HEK293 (cell line): ENCODE measurements at regions not wholly inside any gene's neighbourhood (a gene's known extent, or its start where the extent isn't known, plus 50 kb on each side); places are given as distances from the start of the nearest gene placed in this dataset.

Experiments
- CTCF ChIA-PET: fragments of 350-600 bp; formaldehyde crosslinking; extraction: SDS; loops from one replicate; lab custom pipeline; 2021; ENCODE audit warnings: antibody characterized with exemption; lab: Yijun Ruan, JAX
- POLR2A ChIA-PET: fragments of 300-600 bp; formaldehyde crosslinking; extraction: SDS; loops from one replicate; lab custom pipeline; 2020; ENCODE audit warnings: antibody characterized with exemption, inconsistent platforms; lab: Yijun Ruan, JAX
- H3K27ac ChIP-seq: fragments of 200-500 bp; sonication (Bioruptor generic); 2 replicates; pipeline ENCODE4 v1.5.1; 2014; ENCODE audit warnings: low read depth, low read length, control low read depth, inconsistent platforms; ENCODE audit errors: extremely low read depth
- H3K36me3 ChIP-seq, 2 experiments: fragments of 200-500 bp in 1 of 2; sonication (Bioruptor generic) in 1 of 2; 1 replicate in 1 of 2; 2 replicates in 1 of 2; pipeline ENCODE4 v1.5.1; 2014 to 2017; ENCODE audit warnings: inconsistent platforms in 2 of 2, low read length in 2 of 2; ENCODE audit not compliant: control insufficient read depth in 2 of 2, insufficient read depth in 1 of 2
- H3K4me1 ChIP-seq: fragments of 200-500 bp; sonication (Bioruptor generic); 2 replicates; pipeline ENCODE4 v1.5.1; 2014; ENCODE audit warnings: mild to moderate bottlenecking, low read length, inconsistent platforms; ENCODE audit not compliant: control insufficient read depth, insufficient read depth
- H3K4me3 ChIP-seq: 2 replicates; pipeline ENCODE4 v1.5.1; 2011; ENCODE audit warnings: low read depth, mild to moderate bottlenecking, control low read depth, low read length, moderate library complexity
- H3K9me3 ChIP-seq: fragments of 200-500 bp; sonication (Bioruptor generic); 2 replicates; pipeline ENCODE4 v1.5.1; 2014; ENCODE audit warnings: low read depth, low read length, inconsistent platforms; ENCODE audit not compliant: control insufficient read depth, insufficient read depth
- HOXD13 ChIP-seq: sonication (generic); formaldehyde crosslinking; IDR thresholded peaks from 2 replicates; pipeline ENCODE4 v1.8.0; 2022; ENCODE audit warnings: missing genetic modification reagents, borderline replicate concordance
- INSM2 ChIP-seq: fragments of 450-650 bp; formaldehyde crosslinking; IDR thresholded peaks from 2 replicates; pipeline ENCODE4 v1.5.1; 2016; ENCODE audit warnings: missing biosample characterization, missing genetic modification characterization
- KLF10 ChIP-seq: fragments of 450-650 bp; IDR thresholded peaks from 2 replicates; pipeline ENCODE4 v1.5.1; 2018; ENCODE audit warnings: missing biosample characterization, mild to moderate bottlenecking, missing genetic modification characterization
- MYNN ChIP-seq: fragments of 450-650 bp; formaldehyde crosslinking; IDR thresholded peaks from 2 replicates; pipeline ENCODE4 v1.5.1; 2016; ENCODE audit warnings: missing biosample characterization, missing genetic modification characterization, borderline replicate concordance
- REPIN1 ChIP-seq: fragments of 450-650 bp; formaldehyde crosslinking; IDR thresholded peaks from 2 replicates; pipeline ENCODE4 v1.5.1; 2017; ENCODE audit warnings: missing biosample characterization, missing genetic modification characterization, low read depth
- SCRT2 ChIP-seq: fragments of 450-650 bp; formaldehyde crosslinking; IDR thresholded peaks from 2 replicates; pipeline ENCODE4 v1.5.1; 2016; ENCODE audit warnings: missing biosample characterization, missing genetic modification characterization
- YY1 ChIP-seq: fragments of 450-650 bp; formaldehyde crosslinking; IDR thresholded peaks from 2 replicates; pipeline ENCODE4 v1.5.1; 2018; ENCODE audit warnings: missing biosample characterization, missing genetic modification characterization
- ZBTB8A ChIP-seq: fragments of 450-650 bp; formaldehyde crosslinking; IDR thresholded peaks from 2 replicates; pipeline ENCODE4 v1.5.1; 2016; ENCODE audit warnings: missing biosample characterization, missing genetic modification characterization
- ZFP69B ChIP-seq: fragments of 450-650 bp; formaldehyde crosslinking; IDR thresholded peaks from 2 replicates; pipeline ENCODE4 v1.5.1; 2016; ENCODE audit warnings: missing biosample characterization, missing genetic modification characterization
- ZNF148 ChIP-seq: fragments of 450-650 bp; formaldehyde crosslinking; IDR thresholded peaks from 2 replicates; pipeline ENCODE4 v1.5.0; 2017; ENCODE audit warnings: missing biosample characterization, missing genetic modification characterization, borderline replicate concordance
- ZNF175 ChIP-seq: fragments of 450-650 bp; formaldehyde crosslinking; IDR thresholded peaks from 2 replicates; pipeline ENCODE4 v1.5.1; 2016; ENCODE audit warnings: missing biosample characterization, missing genetic modification characterization
- ZNF18 ChIP-seq: fragments of 450-650 bp; formaldehyde crosslinking; IDR thresholded peaks from 2 replicates; pipeline ENCODE4 v1.5.1; 2016; ENCODE audit warnings: missing biosample characterization, missing genetic modification characterization
- ZNF19 ChIP-seq: fragments of 450-650 bp; formaldehyde crosslinking; IDR thresholded peaks from 2 replicates; pipeline ENCODE4; 2016; ENCODE audit warnings: missing biosample characterization, missing genetic modification characterization, low read depth
- ZNF221 ChIP-seq: fragments of 450-650 bp; formaldehyde crosslinking; IDR thresholded peaks from 2 replicates; pipeline ENCODE4 v1.5.1; 2017; ENCODE audit warnings: missing biosample characterization, missing genetic modification characterization, borderline replicate concordance
- ZNF23 ChIP-seq: fragments of 450-650 bp; formaldehyde crosslinking; IDR thresholded peaks from 2 replicates; pipeline ENCODE4 v1.5.1; 2016; ENCODE audit warnings: missing biosample characterization, missing genetic modification characterization, borderline replicate concordance
- ZNF394 ChIP-seq: fragments of 450-650 bp; formaldehyde crosslinking; IDR thresholded peaks from 2 replicates; pipeline ENCODE4 v1.5.1; 2016; ENCODE audit warnings: missing biosample characterization, missing genetic modification characterization, mild to moderate bottlenecking, moderate library complexity, borderline replicate concordance
- ZNF404 ChIP-seq: fragments of 450-650 bp; formaldehyde crosslinking; IDR thresholded peaks from 2 replicates; pipeline ENCODE4 v1.5.1; 2017; ENCODE audit warnings: missing biosample characterization, missing genetic modification characterization
- ZNF544 ChIP-seq: fragments of 450-650 bp; formaldehyde crosslinking; IDR thresholded peaks from 2 replicates; pipeline ENCODE4 v1.5.0; 2017; ENCODE audit warnings: missing biosample characterization, missing genetic modification characterization
- ZNF548 ChIP-seq: fragments of 450-650 bp; formaldehyde crosslinking; IDR thresholded peaks from 2 replicates; pipeline ENCODE4 v1.5.1; 2016; ENCODE audit warnings: missing biosample characterization, missing genetic modification characterization
- ZNF560 ChIP-seq: fragments of 450-650 bp; formaldehyde crosslinking; IDR thresholded peaks from 2 replicates; pipeline ENCODE4 v1.5.1; 2017; ENCODE audit warnings: missing biosample characterization, missing genetic modification characterization, borderline replicate concordance
- ZNF654 ChIP-seq: fragments of 450-650 bp; formaldehyde crosslinking; IDR thresholded peaks from 2 replicates; pipeline ENCODE4 v1.5.1; 2016; ENCODE audit warnings: low read depth, missing biosample characterization, missing genetic modification characterization
- ZNF776 ChIP-seq: fragments of 450-650 bp; formaldehyde crosslinking; IDR thresholded peaks from 2 replicates; pipeline ENCODE4 v1.5.0; 2017; ENCODE audit warnings: missing biosample characterization, missing genetic modification characterization, borderline replicate concordance
- ZNF830 ChIP-seq: fragments of 450-650 bp; IDR thresholded peaks from 2 replicates; pipeline ENCODE4 v1.5.0; 2018; ENCODE audit warnings: missing biosample characterization, missing genetic modification characterization, low read depth, mild to moderate bottlenecking, moderate library complexity
- ZXDB ChIP-seq: fragments of 450-650 bp; formaldehyde crosslinking; IDR thresholded peaks from 2 replicates; pipeline ENCODE4 v1.5.1; 2016; ENCODE audit warnings: missing biosample characterization, missing genetic modification characterization

DNA sequence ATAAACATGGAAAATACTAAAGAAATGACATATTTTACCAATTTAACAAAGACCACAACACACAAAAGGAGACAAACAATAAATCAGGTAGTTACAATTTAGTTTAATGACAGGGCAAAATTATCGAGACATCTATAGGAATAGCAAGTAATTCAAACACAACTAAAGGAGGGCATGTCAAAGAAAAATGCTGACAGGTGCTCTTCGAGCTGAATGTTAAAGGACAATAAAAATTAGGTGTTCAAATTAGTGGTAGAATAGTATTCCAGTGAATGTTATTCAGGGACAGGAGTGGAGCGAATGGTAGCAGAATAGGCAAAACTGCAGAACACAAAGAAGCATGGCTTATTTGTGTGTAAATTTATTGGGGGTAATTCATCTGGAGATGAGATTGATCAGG, 1004.3 kb upstream of the FBXO33 start:
- TF ChIP-seq INSM2 (tag by site-specific recombination) (no peak), HOXD13 (CRISPR knock-in tag) (no peak), ZNF148 (tag by site-specific recombination) (no peak), REPIN1 (no peak), KLF10 (tag by site-specific recombination) (no peak), ZNF221 (no peak)
- ChIA-PET CTCF (no interaction called here), POLR2A (no interaction called here)
- Histone ChIP-seq H3K36me3 (no peaks in the 10 kb centered on the region), H3K4me3 (no peak overlapping the region), H3K4me1 (no peaks in the 10 kb centered on the region), H3K9me3 (no peaks in the 10 kb centered on the region), H3K27ac (no peak overlapping the region)

GRCh38 chr14:40417777-40418401, 985.7 kb upstream of the FBXO33 start:
- TF ChIP-seq ZNF654, result peak; percentile 60
- TF ChIP-seq ZNF560 (tag by site-specific recombination), result no peak
- ChIA-PET CTCF (interaction anchor here (0.6 to 2.0 kb wide), 8 partner anchors 9 to 561 kb away, joined by 3 to 10 read pairs (median 3); no protein-coding TSS in a partner anchor), POLR2A (no interaction called here)
- Histone ChIP-seq H3K9me3 (no peaks in the 10 kb centered on the region), H3K4me1 (no peaks in the 10 kb centered on the region), H3K36me3 (no peaks in the 10 kb centered on the region), H3K27ac (no peak overlapping the region), H3K4me3 (no peak overlapping the region)

- Histone ChIP-seq H3K36me3 (no peaks in the 10 kb centered on the region), H3K9me3 (no peaks in the 10 kb centered on the region), H3K4me1 (no peaks in the 10 kb centered on the region), H3K4me3 (no peak overlapping the region), H3K27ac (no peak overlapping the region)
- ChIA-PET CTCF (interaction anchor here (2.0 kb wide), 1 partner anchor 10 kb away, joined by 10 read pairs; no protein-coding TSS in a partner anchor), POLR2A (no interaction called here)
- no peak for TF ChIP-seq ZNF544 (tag by site-specific recombination)
- TF ChIP-seq ZNF830, result no peak
- no peak for TF ChIP-seq ZNF394 (tag by site-specific recombination)
- no peak for TF ChIP-seq ZNF548 (tag by site-specific recombination)
- TF ChIP-seq MYNN (tag by site-specific recombination), result no peak
- TF ChIP-seq YY1, result no peak
- TF ChIP-seq ZNF23 (tag by site-specific recombination), result no peak
- TF ChIP-seq SCRT2 (tag by site-specific recombination), result no peak
- no peak for TF ChIP-seq ZFP69B (tag by site-specific recombination)
- no peak for TF ChIP-seq ZNF18 (tag by site-specific recombination)
- no peak for TF ChIP-seq ZBTB8A (tag by site-specific recombination)
- TF ChIP-seq ZNF175 (tag by site-specific recombination), result no peak
- no peak for TF ChIP-seq ZNF776
- TF ChIP-seq ZNF404 (tag by site-specific recombination), result no peak
- TF ChIP-seq ZNF19 (tag by site-specific recombination), result no peak
- no peak for TF ChIP-seq ZXDB
Observed at GRCh38 chr14:40416565-40416964, 984.3 kb upstream of the FBXO33 start.
